ENCODE measurements at regions not wholly inside any gene's neighbourhood (a gene's known extent, or its start where the extent isn't known, plus 50 kb on each side); places are given as distances from the start of the nearest gene placed in this dataset.
"Not testable (repeated sequence)": the region's sequence is repeated elsewhere in the genome, so short reads cannot be mapped to it uniquely, and the experiment has no call there.

GRCh38 chr11:106152013-106152412 lies 74.6 kb downstream of the AASDHPPT start:
- no peak for DNase-seq

- DNase-seq = no peak
These were observed 75.4 kb downstream of the AASDHPPT start for GRCh38 chr11:106152824-106153223.

GRCh38 chr11:106156290-106156937 lies 79.0 kb downstream of the AASDHPPT start:
- DNase-seq = peak; percentile 1

- DNase-seq = no peak
These were observed 80.9 kb downstream of the AASDHPPT start for GRCh38 chr11:106158406-106158805.

- DNase-seq = no peak
These were observed 82.4 kb downstream of the AASDHPPT start for GRCh38 chr11:106159836-106160235.

- no peak for DNase-seq
These were observed 83.0 kb downstream of the AASDHPPT start for GRCh38 chr11:106160494-106160893.

GRCh38 chr11:106161775-106162634 lies 84.5 kb downstream of the AASDHPPT start:
- DNase-seq = no peak

- DNase-seq = no peak
These were observed 89.6 kb downstream of the AASDHPPT start for GRCh38 chr11:106167085-106167484.

GRCh38 chr11:106172386-106172991 lies 95.0 kb downstream of the AASDHPPT start:
- no peak for DNase-seq

GRCh38 chr11:106173291-106173690 lies 95.8 kb downstream of the AASDHPPT start:
- DNase-seq = no peak

GRCh38 chr11:106174003-106174402 lies 96.5 kb downstream of the AASDHPPT start:
- DNase-seq = not testable (repeated sequence)

GRCh38 chr11:106176817-106177216 lies 99.4 kb downstream of the AASDHPPT start:
- DNase-seq = no peak

GRCh38 chr11:106177311-106177710 lies 99.8 kb downstream of the AASDHPPT start:
- no peak for DNase-seq

GRCh38 chr11:106178361-106178760 lies 100.9 kb downstream of the AASDHPPT start:
- DNase-seq = no peak

- no peak for DNase-seq
These were observed 101.6 kb downstream of the AASDHPPT start for GRCh38 chr11:106179048-106179447.

- DNase-seq = no peak
These were observed 109.2 kb downstream of the AASDHPPT start for GRCh38 chr11:106186630-106187029.

GRCh38 chr11:106187860-106188456 lies 110.5 kb downstream of the AASDHPPT start:
- no peak for DNase-seq

GRCh38 chr11:106193956-106194355 lies 116.5 kb downstream of the AASDHPPT start:
- no peak for DNase-seq

GRCh38 chr11:106197438-106197837 lies 120.0 kb downstream of the AASDHPPT start:
- DNase-seq = no peak

GRCh38 chr11:106202935-106203620 lies 125.6 kb downstream of the AASDHPPT start:
- no peak for DNase-seq

- no peak for DNase-seq
These were observed 131.3 kb downstream of the AASDHPPT start for GRCh38 chr11:106208760-106209159.

- no peak for DNase-seq
These were observed 134.6 kb downstream of the AASDHPPT start for GRCh38 chr11:106212081-106212480.

GRCh38 chr11:106216281-106216680 lies 138.8 kb downstream of the AASDHPPT start:
- DNase-seq = no peak
